ENCODE measurements at regions not wholly inside any gene's neighbourhood (a gene's known extent, or its start where the extent isn't known, plus 50 kb on each side); places are given as distances from the start of the nearest gene placed in this dataset.

DNA sequence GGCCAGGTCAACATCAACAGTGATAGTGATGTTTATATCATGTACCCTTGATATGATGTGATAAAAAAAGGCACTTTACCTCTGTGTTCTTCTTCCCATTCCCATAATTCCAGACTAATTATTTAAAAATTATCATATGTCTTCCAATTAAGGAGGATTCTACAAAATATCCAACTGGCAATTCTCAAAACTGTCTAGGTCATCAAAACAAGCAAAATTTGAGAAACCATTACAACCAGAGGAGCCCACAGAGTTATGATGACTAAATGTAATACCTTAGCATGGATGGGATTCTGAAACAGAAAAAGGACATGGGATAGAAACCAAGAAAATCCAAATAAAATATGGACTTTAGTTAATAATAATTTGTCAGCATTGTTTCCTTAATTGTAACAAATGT, 428.6 kb upstream of the AMOT start:
- Histone ChIP-seq H3K4me1 (ENCODE audit: low read depth, poor library complexity, severe bottlenecking) (peaks cover 7% of the 10 kb centered on the region), H2AFZ (ENCODE audit: low read depth) (no peak overlapping the region), H3K4me2 (no peak overlapping the region), H3K36me3 (ENCODE audit: insufficient read depth) (no peaks in the 10 kb centered on the region), H3K27me3 (ENCODE audit: insufficient read depth, low read depth) (no peaks in the 10 kb centered on the region), H3K9ac (no peak overlapping the region), H3K27ac (no peak overlapping the region), H3K79me2 (ENCODE audit: insufficient read depth, low read depth) (no peaks in the 10 kb centered on the region), H4K20me1 (ENCODE audit: insufficient read depth) (no peaks in the 10 kb centered on the region), H3K4me3 (IDR thresholded peaks at IDR 0.05; ENCODE audit: insufficient read depth, low read depth, low read length) (no peak overlapping the region)
- TF ChIP-seq, protein P1, sequence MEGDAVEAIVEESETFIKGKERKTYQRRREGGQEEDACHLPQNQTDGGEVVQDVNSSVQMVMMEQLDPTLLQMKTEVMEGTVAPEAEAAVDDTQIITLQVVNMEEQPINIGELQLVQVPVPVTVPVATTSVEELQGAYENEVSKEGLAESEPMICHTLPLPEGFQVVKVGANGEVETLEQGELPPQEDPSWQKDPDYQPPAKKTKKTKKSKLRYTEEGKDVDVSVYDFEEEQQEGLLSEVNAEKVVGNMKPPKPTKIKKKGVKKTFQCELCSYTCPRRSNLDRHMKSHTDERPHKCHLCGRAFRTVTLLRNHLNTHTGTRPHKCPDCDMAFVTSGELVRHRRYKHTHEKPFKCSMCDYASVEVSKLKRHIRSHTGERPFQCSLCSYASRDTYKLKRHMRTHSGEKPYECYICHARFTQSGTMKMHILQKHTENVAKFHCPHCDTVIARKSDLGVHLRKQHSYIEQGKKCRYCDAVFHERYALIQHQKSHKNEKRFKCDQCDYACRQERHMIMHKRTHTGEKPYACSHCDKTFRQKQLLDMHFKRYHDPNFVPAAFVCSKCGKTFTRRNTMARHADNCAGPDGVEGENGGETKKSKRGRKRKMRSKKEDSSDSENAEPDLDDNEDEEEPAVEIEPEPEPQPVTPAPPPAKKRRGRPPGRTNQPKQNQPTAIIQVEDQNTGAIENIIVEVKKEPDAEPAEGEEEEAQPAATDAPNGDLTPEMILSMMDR (conservative IDR thresholded peaks at IDR 0.05; ENCODE audit: low read depth, low read length): no peak

DNA sequence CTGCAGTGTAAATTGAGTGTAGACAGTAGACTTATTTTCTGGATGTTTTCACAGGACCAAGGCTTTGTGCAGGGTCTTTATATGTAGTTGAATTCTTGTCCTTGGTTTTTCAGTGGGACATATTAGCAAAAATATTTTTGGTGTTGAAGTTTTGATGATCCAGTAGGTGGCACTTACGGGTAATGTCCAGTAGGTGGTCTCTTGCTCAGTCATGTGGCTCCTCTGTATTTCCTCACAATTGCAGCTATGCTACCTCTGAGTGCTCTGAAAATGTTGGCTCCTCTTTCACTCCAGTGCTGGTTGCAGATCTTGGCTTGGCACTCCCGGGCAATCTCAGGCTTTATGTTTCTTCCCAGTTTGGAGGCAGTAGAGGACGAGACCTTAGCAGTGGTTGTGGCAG, 419.8 kb upstream of the AMOT start:
- H4K20me1 ChIP-seq (ENCODE audit: insufficient read depth): no peaks in the 10 kb centered on the region
- H3K36me3 ChIP-seq (ENCODE audit: insufficient read depth): no peaks in the 10 kb centered on the region
- no peak overlapping the region for H3K9ac ChIP-seq
- H3K27me3 ChIP-seq (ENCODE audit: insufficient read depth, low read depth): no peaks in the 10 kb centered on the region
- no peaks in the 10 kb centered on the region for H3K4me1 ChIP-seq (ENCODE audit: low read depth, poor library complexity, severe bottlenecking)
- no peak overlapping the region for H3K4me2 ChIP-seq
- no peak overlapping the region for H3K27ac ChIP-seq
- no peaks in the 10 kb centered on the region for H3K79me2 ChIP-seq (ENCODE audit: insufficient read depth, low read depth)
- TF ChIP-seq, protein P1 (conservative IDR thresholded peaks at IDR 0.05; ENCODE audit: low read depth, low read length): peak; percentile 42; the same call in 1 of the 2 replicates
- H2AFZ ChIP-seq (ENCODE audit: low read depth): peak overlapping the region; percentile 18; the same call in 1 of the 2 replicates
- no peak overlapping the region for H3K4me3 ChIP-seq (IDR thresholded peaks at IDR 0.05; ENCODE audit: insufficient read depth, low read depth, low read length)

DNA sequence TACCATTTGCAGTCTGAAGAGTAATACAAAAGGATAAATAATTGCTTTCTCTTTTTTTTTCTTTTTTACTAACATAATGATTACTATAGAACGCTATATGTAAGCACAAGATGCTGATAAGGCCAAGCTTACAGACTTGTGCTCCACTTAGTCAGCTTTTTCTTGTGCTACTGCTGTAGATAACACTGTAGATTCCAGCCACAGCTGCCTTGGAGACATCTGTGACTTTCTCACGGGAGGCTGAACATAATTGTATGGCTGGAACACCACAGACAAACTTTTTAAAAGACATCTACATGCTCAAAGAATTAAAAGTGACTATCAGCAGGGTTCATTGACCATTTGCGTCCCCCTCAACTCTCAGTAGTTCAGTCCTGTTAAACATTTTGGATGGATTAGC, 381.7 kb upstream of the AMOT start:
- Histone ChIP-seq H3K79me2 (ENCODE audit: insufficient read depth, low read depth) (no peaks in the 10 kb centered on the region), H3K9ac (no peak overlapping the region), H3K27me3 (ENCODE audit: insufficient read depth, low read depth) (no peaks in the 10 kb centered on the region), H3K36me3 (ENCODE audit: insufficient read depth) (no peaks in the 10 kb centered on the region), H3K4me3 (IDR thresholded peaks at IDR 0.05; ENCODE audit: insufficient read depth, low read depth, low read length) (no peak overlapping the region), H4K20me1 (ENCODE audit: insufficient read depth) (no peaks in the 10 kb centered on the region), H3K27ac (no peak overlapping the region), H3K4me2 (no peak overlapping the region), H2AFZ (ENCODE audit: low read depth) (no peak overlapping the region), H3K4me1 (ENCODE audit: low read depth, poor library complexity, severe bottlenecking) (no peaks in the 10 kb centered on the region)
- TF ChIP-seq, protein P1 (conservative IDR thresholded peaks at IDR 0.05; ENCODE audit: low read depth, low read length): no peak

DNA sequence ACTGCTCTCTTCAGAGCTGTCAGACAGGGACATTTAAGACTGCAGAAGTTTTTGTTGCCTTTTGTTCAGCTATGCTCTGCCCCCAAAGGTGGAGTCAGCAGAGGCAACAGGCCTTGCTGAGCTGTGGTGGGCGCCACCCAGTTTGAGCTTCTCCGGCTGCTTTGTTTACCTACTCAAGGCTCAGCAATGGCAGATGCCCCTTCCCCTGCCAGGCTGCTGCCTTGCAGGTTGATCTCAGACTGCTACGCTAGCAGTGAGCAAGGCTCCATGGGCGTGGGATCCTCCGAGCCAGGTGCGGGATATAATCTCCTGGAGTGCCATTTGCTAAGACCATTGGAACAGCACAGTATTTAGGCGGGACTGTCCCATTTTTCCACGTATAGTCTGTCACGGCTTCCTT, 371.4 kb upstream of the AMOT start:
- TF ChIP-seq, protein P1 (conservative IDR thresholded peaks at IDR 0.05; ENCODE audit: low read depth, low read length): no peak
- H3K79me2 ChIP-seq (ENCODE audit: insufficient read depth, low read depth): no peaks in the 10 kb centered on the region
- no peaks in the 10 kb centered on the region for H4K20me1 ChIP-seq (ENCODE audit: insufficient read depth)
- H3K4me1 ChIP-seq (ENCODE audit: low read depth, poor library complexity, severe bottlenecking): no peaks in the 10 kb centered on the region
- no peaks in the 10 kb centered on the region for H3K27me3 ChIP-seq (ENCODE audit: insufficient read depth, low read depth)
- H3K36me3 ChIP-seq (ENCODE audit: insufficient read depth): no peaks in the 10 kb centered on the region
- H3K4me2 ChIP-seq: no peak overlapping the region
- H3K4me3 ChIP-seq (IDR thresholded peaks at IDR 0.05; ENCODE audit: insufficient read depth, low read depth, low read length): no peak overlapping the region
- H3K27ac ChIP-seq: no peak overlapping the region
- no peak overlapping the region for H3K9ac ChIP-seq
- H2AFZ ChIP-seq (ENCODE audit: low read depth): no peak overlapping the region
